UCSD-AML1 (cell line): ENCODE measurements at regions not wholly inside any gene's neighbourhood (a gene's known extent, or its start where the extent isn't known, plus 50 kb on each side); places are given as distances from the start of the nearest gene placed in this dataset.
"Not testable (repeated sequence)": the region's sequence is repeated elsewhere in the genome, so short reads cannot be mapped to it uniquely, and the experiment has no call there.

Experiments used
- DNase-seq: peaks from one replicate; lab custom pipeline; 2025; ENCODE audit not compliant: unreplicated experiment; lab: John Stamatoyannopoulos, UW

DNA sequence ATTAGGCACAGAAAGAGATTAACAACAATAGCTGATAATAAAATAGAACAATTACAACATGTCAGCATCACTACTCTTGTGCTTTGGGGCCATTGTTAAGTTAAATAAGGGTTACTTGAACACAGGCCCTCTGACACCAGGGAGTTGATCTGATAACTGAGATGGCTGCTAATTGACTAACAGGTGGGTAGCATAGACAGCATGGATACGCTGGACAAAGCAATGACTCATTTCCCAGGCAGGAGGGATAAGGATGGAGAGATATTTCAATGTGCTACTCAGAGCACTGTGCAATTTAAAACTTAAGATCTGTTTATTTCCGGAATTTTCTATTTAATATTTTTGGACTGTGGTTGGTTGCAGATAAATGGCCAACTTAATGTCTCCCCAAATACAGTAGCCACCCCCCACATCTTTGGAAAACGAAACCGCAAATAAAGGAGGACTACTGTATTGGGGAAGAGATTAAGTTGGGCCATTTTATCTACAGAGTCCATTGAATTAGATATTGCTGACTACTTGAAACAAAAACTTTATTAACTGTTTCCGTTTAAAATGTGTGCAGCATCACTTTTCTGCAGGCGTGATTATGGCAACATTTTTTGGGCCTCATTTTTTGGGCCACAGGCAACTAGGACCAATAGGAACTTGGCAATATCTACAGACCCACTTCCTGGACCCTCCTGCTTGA, 200.6 kb upstream of the KLF3 start:
- DNase-seq = no peak

DNA sequence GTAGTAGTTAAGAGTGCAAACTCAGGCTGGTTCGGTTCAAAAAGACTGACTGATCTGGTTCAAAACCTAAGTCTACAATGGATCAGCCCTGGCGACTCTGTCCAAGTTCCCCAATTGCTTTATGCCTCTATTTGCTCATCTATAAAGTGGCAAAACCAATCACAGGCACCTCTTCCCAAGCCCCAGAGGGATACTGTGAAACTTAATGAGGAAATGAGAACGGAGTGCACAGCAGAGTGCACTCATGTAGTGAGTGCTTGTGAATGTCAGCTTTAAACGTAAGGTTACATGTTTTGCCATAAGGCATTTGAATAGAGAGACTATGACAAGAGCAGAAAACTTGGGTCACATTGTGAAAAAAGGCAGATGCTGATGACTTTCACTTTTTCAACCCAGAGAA, 199.7 kb upstream of the KLF3 start:
- DNase-seq = no peak

DNA sequence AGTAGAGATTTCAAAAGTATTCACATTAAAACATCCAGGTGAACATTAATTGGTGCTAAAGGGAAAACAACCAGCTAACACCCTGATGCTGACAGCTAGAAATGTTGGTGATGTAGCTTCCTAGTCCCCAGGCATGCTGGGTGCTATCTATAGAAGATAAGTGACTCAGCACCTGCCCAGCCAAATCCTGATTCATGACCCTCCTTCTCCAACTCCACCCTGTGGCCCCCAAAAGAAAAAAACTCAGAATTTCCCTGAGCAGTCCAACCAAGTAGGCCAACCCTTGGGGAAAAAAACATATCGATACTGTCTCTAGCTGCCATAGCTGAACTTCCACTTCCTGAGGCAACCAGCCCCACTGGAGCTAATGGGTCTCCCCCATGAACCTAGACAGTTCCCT, 197.6 kb upstream of the KLF3 start:
- DNase-seq = no peak

DNA sequence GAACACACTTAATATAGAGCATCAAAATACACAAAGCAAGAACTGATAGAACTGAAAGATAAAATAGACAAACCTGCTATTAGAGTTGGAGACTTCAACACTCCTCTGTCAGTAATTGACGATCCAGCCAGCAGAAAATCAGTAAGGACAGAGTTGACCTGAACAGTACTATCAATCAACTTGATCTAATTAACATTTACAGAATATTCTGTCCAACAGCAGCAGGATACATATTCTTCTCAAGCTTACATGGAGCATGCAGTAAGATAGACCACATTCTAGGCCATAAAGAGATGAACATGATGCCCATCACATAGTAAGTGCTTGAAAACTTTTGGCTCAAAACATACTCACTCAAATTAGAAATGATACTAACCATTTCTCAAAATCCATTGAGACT, 196.7 kb upstream of the KLF3 start:
- no peak for DNase-seq

DNA sequence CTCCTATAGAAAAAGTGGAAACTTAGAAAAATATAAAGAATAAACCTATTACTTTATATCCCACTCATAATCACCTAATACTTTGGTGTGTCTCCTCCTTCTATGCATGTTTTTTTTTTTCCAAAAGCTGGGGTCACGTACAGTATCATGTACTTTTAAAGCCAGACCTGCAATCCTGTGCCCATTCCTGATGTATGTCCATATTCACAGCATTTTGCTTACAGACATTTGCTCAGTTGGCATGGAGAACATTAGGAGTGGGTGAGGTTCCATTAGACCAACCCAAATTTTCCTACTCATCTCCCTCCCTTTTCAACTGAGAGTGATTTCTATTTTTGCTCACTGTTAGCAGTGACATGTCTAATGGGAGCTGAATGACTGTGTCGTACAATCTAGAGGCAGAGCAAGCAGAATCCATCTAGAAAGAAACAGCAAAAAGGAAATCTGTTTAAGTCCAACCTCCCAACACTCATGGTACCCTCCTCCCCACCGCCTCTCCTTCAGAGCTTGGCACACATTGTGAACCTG, 195.6 kb upstream of the KLF3 start:
- no peak for DNase-seq

DNA sequence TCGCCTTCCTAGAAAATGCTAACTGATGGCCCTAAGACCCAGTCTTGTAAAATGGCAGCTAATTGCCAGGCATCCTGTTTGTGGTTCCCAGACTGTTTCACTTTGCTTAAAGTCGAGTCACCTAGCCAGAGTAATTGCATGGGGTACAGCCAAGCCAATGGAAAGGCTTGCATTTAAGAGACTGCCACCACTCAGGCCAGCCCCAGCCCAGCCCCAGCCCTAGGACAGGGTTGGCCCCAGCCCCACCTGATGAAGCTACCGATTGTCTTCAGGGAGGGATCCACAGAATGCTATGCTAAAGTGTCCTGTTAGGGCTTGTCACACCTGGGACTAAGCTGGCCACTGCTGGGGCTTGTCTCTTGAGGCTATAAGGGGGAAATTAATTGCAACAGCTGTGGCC, 194.6 kb upstream of the KLF3 start:
- no peak for DNase-seq

DNA sequence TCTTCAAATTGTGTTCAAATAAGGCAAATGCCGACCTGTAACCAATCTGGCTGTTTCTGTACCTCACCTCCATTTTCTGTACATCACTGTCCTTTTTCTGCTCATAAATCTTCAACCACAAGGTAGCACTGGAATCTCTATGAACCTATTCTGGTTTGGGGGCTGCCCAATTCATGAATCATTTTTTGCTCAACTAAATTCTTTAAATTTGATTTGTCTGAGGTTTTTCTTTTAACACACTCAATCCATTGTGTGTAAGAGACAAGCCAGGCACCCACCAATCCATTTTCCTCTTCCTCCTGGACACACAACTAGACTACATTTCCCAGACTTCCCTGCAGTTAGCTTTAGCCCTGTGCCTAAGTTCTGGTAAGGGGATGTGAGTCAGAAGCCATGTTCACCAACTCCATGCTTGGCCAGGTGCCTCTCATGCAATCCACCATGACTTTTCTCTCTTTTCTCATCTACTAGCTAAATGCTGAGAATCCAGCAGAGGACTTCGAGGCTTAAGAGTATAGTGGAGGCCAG, 193.2 kb upstream of the KLF3 start:
- DNase-seq = no peak

DNA sequence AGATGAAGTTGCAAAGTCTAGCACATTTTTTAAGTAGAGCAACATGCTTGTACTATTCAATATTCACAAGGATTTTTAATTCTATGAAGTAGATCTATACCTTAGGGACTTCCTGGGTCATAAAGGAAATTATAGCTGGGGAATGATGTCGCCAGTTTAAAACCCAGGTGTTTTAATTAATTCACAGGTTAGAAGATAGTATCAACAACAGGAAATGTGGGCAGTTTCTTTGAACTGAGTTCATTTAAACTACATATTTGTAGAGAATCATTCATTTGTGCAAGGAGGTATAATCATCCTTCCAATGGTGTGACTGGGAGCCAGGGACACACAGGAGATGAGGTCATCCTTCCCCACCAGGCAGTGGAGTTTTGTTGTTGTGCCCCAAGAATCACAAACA, 181.3 kb upstream of the KLF3 start:
- no peak for DNase-seq

DNA sequence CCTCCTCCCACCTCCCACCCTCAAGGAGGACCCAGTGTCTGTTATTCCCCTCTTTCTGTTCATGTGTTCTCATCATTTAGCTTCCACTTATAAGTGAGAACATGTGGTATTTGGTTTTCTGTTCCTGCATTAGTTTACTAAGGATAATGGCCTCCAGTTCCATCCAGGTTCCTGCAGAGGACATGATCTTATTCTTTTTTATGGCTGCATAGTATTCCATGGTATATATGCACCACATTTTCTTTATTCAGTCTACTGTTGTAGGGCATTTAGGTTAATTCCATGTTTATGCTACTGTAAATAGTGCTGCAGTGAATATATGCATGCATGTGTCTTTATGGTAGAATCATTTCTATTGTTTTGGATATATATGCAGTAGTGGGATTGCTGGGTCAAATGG, 180.4 kb upstream of the KLF3 start:
- not testable (repeated sequence) for DNase-seq

DNA sequence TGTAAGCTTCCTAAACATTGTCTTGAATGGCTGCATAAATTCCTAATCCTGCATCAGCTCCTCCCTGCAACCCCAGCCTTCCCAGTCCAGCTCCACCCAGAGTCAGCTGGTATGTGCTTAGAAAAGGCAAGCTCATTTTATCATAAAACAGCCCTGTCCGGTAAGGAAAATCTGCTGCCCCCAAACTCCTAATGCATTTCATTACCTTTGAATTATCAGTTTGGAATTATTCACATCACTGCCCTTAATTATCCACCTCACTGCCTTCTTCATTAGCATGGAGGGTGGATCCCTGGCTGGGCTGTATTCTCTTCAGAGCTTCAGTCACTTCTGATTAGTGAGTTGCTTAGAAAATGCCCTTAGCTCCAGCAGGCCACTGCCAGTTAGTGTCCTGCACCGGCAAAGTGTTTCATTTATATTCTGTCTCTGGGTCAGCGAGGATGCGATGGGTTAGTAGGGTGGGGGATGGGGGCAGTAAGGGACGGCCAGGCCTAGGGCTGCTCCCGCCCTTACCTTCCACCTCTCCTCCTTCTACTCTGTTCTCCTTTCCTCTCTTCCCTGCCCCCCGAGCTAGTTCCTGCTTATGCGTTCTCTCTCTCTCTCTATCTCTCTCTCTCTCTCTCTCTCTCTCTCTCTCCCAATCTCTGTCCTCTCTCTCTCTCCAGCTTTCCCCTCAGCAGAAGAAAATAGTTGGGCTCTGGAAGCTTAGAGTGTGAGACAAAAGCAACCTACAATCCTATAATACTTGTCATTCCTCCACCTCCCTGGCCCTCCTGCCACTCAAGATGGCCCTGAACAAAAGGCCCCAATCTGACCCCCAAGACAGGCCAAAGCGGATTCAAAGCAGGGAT, 174.8 kb upstream of the KLF3 start:
- DNase-seq = no peak

DNA sequence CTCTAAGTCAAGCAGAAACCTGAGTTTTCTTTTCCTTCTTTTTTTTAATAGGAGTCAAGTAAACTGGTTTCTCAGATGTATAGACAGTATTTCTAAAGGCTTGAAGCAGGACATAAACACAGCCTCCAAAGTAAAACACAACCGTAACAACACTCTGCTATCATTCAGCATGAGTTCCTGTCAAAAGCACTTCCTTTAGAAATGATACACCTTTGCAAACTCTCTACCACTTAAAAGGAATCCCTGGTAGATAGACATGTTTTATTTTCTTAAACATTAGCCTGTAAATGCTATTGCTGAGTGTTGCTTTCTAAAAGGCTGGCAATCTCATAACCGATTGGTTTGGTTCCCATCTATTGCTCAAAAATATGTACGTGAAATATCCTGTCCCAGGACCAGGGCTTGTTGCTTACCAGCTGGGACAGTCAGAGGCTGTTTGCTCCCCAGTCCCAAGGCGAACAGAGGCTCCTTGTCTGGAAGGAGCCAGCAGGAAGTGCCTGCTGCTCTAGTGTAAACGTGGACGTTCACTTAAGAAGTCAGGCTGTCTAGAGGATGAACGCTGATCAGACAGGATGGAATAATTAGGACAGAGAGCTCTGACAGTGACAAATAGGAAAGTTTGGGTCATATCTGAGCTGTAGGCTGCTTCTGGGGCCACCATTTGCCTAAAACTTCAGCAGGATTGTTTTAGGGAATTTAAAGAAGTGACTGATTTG, 173.9 kb upstream of the KLF3 start:
- no peak for DNase-seq

DNA sequence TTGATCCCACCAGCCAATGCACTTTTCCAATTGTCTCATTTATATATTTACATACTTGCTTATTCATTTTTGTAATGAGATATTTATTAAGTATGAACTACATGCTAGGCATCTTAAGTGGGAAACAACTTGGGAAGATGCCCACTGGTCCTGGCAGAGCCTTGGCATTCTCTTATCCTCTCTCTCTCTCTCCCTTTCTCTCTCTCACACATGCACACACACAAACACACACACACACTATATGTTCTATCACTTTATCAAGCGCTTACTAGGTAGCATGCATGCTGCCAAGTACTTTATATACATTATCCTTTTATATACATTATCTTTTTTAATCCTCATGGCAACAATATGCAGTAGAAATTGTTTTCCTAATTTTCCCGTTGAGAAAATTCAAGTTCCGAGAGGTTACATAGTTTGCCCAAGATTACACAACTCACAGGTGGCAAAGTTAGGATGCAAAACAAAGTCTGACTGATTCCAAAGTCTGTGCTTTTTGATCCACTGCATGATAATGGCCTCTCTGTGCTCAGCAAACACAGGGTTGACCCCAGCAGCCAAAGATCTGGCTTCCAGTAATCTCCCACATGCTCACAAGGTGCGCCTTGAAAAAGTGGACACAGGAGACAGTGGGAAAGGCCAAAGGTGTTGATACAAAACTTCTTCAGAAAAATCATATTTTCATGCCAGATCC, 173.1 kb upstream of the KLF3 start:
- no peak for DNase-seq

DNA sequence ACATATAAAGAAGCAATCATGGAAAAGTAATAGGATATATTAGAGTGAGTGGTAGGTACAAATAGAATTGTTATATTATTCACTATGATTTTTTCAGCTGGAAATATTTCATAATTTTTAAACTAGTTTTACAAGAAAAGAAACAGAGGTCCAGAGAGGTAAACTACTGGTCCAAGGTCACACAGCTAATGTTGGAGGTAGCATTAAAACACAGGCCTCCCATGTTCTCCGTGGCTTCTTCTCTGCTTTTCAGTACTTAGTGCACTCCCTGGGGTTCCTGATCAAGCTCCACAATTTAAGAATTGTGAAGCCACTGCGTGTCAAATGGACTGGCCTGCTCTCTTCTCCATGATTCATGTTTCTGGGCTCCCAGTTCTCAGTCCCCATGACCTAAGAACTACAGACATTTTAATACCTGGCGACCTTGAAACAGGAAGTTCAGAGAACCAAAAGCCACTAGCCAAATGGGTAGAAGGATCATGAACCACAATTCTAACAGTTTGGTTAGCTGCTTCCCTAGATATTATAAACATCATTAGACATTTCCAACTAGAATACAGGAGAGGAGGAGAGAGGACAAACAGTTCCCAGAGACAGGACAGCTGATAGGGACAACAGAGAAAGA, 172.0 kb upstream of the KLF3 start:
- no peak for DNase-seq

DNA sequence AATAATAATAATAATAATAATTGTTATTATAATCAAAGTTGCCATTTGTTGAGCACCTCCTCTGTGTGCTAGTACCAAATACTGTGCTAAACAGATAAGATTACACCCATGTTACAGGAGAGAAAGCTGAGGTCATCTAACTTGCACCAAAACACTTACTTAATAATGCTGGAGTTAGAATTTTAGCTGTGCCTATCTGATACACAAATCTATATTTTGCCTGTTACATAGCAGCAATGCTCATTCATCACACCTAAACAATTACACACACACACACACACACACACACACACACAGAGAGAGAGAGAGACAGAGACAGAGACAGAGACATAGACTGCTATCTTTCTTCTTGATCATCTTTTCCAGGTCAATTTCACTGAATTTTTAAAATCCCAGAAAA, 170.9 kb upstream of the KLF3 start:
- DNase-seq = no peak

DNA sequence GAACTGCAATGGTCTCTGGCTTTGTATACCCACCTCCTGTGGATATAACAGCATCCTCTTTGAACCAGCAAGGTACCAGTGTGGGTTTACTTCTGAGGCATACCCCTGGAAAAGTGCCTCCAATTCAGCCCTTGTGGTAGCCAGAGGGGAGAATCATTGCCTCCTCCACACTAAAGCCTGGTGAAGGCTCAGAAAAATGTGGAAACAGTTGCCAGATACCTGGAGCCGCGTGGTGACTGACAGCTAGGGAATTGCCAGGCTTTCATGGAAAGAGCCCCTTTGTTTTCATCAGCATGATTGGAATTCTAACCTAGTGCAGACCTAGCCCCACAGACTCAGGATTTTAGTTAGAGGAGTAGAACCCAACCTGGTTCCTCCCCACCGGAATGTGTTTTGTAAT, 168.6 kb upstream of the KLF3 start:
- no peak for DNase-seq

DNA sequence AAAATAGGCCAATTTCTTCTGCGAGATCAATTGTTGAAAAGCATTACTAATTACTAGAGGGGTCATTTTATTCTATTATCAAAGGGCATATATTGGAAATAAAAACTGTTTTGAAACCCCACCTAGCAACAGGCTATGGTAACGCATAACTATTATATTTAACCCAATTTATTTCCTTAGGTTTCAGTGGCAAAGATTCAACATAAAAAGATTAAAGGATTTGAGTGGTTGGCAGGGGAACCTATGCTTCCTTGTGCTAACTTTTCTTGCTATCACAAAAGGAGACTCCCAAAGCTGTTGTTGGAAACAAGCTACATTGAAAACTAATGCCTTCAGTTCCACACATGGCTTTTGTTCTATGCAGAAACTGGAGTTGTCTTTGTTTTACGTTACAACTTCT, 166.9 kb upstream of the KLF3 start:
- DNase-seq = no peak

DNA sequence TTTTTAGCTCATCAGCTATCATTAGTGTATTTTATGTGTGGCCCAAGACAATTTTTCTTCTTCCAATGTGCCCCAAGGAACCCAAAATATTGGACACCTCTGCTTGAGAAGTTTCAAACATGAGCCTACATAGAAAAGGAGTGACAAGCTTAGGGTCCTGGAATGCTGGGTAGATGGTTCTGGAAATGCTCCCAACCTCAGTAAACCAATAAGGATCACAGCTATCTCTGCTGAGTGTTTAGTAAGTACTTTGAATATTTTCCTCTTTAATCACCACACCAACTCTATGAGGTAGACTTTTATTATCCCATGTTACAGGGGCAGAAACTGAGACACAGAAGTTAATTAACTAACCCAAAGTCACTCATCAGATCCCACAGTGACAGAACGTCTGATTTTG, 164.9 kb upstream of the KLF3 start:
- no peak for DNase-seq

DNA sequence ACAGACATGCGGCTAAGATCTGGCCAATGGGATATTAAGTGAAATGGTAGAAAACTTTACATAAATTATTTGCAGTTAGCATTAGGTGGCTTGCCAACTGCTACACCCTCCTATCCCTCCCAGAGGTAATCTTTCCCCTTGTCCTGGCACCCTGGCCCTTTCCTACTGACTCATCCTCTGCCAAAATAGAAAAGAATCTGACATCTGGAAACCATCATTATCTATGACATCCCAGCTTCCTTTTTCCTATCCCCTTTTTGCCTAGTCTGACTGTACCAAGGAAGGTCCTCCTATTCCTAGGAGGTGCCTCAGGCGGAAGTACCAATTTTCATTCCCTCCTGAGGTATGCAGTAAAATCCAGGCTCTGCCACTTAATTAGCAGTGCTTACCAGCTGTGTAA, 163.6 kb upstream of the KLF3 start:
- no peak for DNase-seq

DNA sequence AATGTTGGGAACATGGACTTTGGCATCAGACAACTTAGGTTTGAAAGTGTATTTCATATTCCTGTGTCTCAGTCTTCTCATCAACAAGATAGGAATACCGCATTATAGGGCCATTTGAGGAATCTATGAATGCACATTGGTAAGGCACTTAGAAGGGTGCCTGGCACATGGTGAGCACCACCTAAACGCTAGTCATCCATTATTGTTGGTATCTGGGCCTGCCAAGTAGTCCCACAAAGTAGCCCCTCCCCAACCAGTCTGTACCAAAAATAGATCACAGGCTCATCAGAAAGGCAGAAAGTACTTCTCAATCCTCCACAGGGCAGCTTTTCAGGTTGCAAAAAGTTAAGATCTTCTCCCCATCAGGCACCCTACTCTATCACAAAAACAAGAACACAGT, 162.3 kb upstream of the KLF3 start:
- DNase-seq = no peak

DNA sequence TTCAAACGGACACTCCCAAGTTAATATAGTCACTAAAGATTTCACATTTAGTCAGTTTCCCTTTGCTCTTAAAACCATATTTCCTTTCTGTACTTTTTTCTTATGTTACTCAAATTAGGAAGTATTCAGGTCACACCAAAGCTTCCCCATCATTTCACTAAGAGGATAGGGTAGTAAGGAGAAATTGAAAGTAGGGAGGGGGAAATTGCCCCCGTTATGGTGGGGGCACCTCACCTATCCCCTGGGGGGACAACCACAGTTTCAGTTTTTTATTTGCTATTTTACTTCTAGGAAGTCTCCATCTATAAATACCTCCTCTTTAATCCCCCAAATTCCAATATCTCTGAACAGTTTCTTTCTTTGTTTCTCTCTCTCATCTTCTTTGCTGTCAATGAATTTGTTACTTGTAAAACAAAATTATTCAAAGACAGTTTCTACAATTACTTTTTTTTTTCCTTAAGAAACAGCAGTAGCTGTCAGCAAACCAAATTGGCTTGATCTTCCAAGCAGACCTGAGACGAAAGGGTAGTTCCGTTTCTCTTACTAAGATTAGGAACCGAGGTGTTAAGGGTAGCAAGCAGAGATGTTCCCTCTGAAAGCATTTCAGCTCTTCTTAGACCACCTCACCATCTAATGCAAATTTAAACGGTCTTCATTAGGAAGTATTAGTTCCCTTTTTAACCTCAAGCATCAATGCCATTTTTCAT, 160.2 kb upstream of the KLF3 start:
- no peak for DNase-seq
